Activated CD8-positive, alpha-beta memory T cell treated with anti-CD3 and anti-CD28 coated beads for 24 hours (primary cell): ENCODE measurements at regions not wholly inside any gene's neighbourhood (a gene's known extent, or its start where the extent isn't known, plus 50 kb on each side); places are given as distances from the start of the nearest gene placed in this dataset.
"Not testable (repeated sequence)": the region's sequence is repeated elsewhere in the genome, so short reads cannot be mapped to it uniquely, and the experiment has no call there.

Experiments used
- DNase-seq: peaks from one replicate; pipeline ENCODE4 v3.0.0-alpha.2; 2020

GRCh38 chr7:149714081-149714909 lies 59.1 kb downstream of the ZNF467 start:
- peak; percentile 97 for DNase-seq

- peak; percentile 57 for DNase-seq
These were observed 59.7 kb downstream of the ZNF467 start for GRCh38 chr7:149713731-149714068.

DNA sequence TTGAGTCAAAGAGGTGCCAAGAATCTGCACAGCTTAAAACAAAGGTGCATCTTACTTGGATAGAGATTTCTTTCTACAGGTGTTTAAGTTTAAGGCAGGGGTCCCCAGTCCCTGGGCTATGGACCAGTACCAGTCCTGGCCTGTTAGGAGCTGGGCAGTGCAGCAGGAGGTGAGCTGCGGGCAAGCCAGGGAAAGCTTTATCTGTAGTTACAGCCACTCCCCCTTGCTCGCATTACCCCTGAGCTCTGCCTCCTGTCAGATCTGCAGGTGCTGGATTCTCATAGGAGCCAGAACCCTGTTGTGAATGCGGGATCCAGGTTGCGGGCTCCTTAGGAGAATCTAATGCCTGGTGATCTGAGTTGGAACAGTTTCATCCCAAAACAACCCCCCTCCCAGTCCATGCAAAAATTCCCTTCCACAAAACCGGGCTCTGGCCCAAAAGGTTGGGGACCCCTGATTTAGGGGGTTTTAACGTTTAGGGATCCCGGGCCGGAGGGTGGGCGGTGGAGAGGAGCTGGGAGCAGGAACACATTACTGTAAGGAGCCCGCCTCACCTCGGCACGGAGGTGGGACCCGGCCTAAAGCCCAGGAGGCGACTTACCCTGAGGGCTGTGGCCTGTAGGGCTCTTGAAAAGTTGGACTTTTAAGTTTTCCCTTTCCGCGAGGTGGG lies 60.2 kb downstream of the ZNF467 start:
- no peak for DNase-seq

DNA sequence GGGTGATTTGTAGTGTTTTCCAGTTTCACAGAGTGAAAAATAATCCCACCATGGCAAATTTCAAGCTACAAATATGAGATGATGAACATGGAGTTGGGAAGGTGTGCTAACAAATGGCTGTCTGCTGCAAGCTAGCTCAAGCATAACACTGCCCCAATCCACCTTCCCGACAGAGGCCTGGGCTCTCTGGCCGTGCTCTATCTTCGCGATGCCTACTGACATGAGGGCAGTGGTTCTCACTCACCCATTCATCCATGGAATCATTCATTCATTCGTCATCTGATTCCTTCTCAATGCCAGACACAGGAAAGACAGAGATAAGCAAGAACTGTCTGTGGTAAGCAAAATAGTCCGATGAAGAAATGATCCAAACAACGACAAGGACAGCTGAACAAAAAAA lies 65.4 kb downstream of the ZNF467 start:
- no peak for DNase-seq

DNA sequence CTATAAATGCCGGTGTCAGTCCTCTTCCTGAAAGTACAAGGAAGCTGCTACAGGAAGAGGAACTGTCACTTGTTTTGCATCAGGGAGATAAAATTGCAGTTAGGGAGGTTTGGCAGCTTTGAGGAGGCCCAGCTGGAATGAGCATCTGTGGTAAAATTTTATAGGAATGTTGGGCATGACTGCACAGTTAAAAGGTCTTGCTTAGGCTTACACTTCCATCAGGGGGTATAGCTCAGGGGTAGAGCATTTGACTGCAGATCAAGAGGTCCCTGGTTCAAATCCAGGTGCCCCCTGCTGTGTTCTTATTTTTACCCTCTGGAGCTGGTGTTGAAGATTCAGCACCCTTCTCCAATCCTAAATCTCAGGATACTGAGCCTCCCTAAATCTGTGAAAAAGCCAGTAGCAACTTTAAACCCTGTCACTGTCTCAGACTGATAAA lies 65.9 kb downstream of the ZNF467 start:
- peak; percentile 33 for DNase-seq

DNA sequence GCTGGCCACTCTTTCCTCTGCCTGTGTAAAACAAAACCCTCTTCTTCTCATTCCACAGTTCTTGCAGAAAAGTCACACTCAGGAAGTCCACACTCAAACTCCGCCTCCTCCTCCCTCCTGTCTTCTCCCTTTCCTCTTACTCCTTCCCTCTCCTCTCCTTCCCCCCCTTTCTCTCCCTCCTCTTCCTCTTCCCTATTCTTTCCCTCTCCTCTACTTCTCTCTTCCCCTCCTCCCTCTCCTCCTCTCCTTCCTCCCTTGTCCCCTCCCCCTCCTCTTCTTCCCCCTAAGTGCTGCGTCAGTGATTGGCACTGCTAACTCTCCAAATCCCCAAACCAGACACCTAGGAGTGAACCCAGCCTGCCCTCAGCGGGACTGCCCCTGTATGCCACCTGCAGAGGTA lies 67.0 kb downstream of the ZNF467 start:
- DNase-seq, result no peak

- DNase-seq, result no peak
These were observed 68.9 kb downstream of the ZNF467 start for GRCh38 chr7:149704507-149704906.

- no peak for DNase-seq
These were observed 70.2 kb downstream of the ZNF467 start for GRCh38 chr7:149703044-149703650.

DNA sequence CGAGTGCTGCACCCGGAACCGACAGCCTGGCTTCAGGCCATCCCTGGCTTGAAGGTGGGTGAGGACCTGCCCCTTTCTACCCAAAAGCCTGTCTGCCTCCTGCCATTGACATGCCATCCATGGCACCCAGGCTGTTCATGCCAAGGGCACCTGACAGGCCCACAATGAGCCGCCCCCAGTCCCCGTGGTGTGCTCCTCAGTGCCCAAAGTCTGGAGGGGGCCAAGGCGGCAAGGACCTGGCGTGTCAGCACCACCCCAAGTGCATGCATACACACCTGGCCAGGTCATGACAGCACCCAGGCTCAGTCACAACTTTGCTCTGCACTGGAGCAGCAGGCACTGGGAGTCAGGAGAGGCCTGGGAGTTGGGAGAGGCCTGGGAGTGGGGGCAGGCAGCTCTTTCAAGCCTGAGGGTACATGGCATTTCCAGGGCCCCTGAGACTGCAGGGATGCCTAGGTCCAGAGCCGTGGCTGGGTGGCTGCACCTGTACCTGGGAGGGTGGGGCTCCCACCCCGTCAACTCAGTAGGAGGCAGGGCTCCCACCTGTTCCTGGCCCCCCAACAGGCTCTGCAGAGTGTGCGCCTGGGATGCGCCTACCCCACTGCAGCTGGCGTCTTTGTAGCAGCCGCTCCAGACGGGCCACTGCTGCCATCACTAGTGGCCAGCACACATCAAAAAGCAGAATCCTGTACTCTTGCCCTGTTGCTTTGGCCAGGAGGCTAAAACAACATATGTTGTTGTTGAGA lies 71.7 kb downstream of the ZNF467 start:
- no peak for DNase-seq

DNA sequence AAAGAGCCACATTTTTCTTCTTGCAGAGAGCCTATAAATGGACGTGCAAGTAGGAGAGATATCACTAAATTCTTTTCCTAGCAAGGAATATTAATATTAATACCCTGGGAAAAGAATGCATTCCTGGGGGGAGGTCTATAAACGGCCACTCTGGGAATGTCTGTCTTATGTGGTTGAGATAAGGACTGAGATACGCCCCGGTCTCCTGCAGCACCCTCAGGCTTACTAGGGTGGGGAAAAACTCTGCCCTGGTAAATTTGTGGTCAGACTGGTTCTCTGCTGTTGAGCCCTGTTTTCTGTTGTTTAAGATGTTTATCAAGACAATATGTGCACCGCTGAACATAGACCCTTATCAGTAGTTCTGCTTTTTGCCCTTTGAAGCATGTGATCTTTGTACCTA lies 75.6 kb downstream of the ZNF467 start:
- DNase-seq, result not testable (repeated sequence)

DNA sequence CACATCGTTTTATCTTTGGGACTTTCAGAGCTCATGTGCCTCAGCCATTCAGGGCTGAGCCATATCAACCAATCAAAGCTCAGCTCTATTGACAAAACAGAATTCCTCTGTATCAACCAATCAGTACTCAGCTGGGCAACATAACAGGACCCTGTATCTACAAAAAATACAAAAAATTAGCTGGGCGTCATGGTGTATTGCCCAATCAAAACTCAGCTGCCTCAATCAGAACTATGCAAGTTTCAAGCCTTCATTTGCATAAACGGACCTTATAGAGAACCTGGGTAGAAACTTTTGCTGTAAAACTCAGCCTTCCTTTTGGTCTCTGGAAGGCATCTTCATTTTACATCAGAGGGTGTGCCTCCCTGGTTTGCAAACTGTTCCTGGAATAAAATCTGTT lies 77.1 kb downstream of the ZNF467 start:
- DNase-seq, result no peak

DNA sequence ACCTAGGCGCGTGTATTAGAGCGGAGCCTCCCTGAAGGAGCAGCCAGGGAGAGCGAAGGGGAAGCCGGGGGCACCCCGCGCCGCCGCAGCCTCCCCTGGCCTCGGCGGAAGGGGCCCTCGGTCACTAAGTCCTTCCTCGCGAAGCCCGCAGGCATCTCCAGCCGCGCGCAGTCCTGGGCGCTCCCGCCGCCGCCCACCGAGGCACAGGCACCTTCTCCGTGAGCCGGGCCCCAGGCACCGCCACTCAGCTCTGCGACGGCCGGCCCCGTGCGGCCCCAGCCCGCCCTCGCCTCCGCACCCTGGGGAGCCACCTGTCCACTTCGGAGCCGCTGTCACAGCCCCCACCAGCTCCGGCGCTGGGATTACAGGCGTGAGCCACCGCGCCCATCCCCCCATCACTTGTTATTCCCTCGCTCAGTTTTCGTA lies 80.8 kb downstream of the ZNF467 start:
- no peak for DNase-seq

- DNase-seq, result no peak
These were observed 81.3 kb downstream of the ZNF467 start for GRCh38 chr7:149692056-149692455.

GRCh38 chr7:149690688-149691446 lies 82.5 kb downstream of the ZNF467 start:
- DNase-seq, result no peak

DNA sequence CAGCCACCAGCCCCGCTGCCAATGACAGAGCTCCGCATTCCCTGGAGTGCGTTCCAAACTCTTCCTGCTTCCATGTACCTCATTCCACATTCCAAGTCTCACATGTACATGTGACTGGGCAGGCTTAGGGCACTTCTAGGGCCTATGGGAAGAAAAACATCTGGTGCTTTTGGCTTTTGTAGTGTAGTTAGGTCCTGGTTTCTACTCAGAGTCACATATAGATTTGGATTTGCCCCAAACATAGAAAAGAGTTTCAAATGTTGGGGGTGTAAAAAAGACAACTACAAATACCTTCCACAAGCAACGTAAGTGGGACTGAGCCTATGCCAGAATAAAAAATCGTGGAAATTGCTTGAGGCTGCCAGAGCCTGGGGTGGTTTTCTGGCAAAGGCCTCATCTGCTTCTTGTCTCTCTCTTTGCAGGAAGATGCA lies 84.1 kb downstream of the ZNF467 start:
- DNase-seq, result no peak

DNA sequence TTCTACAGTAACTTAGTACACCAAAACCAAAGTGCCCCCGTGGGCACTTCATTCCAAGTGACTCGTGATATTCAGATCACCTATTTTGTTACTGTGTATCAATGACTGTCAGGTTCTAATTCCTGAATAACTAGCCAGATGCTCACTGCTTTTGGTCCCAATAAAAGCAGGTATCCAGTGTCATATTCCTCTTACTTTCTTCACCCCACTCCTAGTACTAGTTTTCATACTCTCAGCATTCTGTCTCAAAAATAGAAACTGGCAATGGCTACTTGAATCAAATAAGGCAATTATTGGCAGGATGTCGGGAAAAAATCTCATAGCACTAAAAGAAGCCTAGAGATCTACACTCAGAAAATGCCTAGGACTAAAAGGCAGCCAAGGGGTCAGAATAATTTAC lies 84.6 kb downstream of the ZNF467 start:
- no peak for DNase-seq

GRCh38 chr7:149687820-149688219 lies 85.6 kb downstream of the ZNF467 start:
- DNase-seq, result not testable (repeated sequence)

DNA sequence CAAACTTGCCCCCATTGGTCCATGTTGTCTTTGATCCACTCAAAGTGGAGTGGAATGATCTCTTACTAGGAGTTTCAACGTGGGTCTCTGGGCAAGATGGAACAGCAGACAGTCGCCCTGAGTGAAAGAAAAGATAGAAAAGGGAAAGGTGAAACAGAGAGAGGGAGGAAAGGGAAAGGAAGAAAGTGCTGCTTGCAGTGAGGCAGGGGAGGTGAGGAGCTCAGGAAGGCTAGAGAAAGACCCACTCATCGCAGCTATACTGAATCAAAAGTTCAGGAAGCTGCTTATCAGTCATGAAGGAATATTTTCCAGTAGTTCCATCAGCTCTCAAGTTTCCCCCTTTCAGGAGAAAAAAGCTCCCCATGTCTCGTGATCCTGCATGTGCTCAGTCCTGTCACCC lies 86.9 kb downstream of the ZNF467 start:
- DNase-seq, result no peak

GRCh38 chr7:149686011-149686410 lies 87.4 kb downstream of the ZNF467 start:
- DNase-seq, result no peak

GRCh38 chr7:149685455-149685854 lies 87.9 kb downstream of the ZNF467 start:
- DNase-seq, result no peak

DNA sequence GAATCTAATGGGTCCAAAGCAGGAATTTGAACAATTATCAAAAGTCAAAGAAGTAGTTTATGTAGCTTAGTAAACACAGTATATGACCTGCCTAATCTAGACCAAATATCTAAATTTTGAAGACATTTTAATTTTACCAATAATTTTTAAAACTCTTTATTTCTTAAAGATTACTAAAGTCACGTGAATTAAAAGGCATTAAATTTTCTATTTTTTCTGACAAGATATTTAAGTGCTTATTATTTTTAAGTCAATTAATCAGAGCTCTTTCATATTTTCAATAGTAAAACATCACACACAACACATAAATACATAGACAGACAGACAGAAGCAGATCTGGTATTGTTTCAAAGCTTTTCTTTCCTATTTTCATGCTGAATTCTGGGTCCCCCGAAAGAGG lies 89.5 kb downstream of the ZNF467 start:
- no peak for DNase-seq

- no peak for DNase-seq
These were observed 90.2 kb downstream of the ZNF467 start for GRCh38 chr7:149683181-149683580.

DNA sequence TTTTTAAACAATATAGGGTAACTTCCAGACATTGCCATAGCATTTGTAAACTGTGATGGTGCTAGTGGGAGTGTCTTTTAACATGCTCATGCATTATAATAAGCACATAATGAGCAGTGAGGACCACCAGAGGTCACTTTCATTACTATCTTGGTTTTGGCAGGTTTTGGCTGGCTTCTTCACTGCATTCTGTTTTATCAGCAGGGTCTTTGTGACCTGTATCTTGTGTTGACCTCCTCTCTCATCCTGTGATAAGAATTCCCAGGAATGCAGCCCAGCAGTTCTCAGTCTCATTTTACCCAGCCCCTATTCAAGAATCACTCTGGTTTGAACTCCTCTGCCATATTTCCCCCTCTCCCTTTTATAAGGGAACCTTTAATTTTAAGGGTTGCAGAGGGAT lies 91.3 kb downstream of the ZNF467 start:
- DNase-seq, result no peak
